ENCODE measurements at regions not wholly inside any gene's neighbourhood (a gene's known extent, or its start where the extent isn't known, plus 50 kb on each side); places are given as distances from the start of the nearest gene placed in this dataset.

- H3K27me3 ChIP-seq (ENCODE audit: control insufficient read depth, insufficient read depth, low read length), result no peaks in the 10 kb centered on the region
- no peak overlapping the region for H3K4me3 ChIP-seq (ENCODE audit: low read length)
- no peaks in the 10 kb centered on the region for H3K9me3 ChIP-seq (ENCODE audit: control insufficient read depth, low read length)
- H3K36me3 ChIP-seq (ENCODE audit: control insufficient read depth, insufficient read depth, low read length), result no peaks in the 10 kb centered on the region
- H3K4me1 ChIP-seq (ENCODE audit: control insufficient read depth, insufficient read depth, low read length), result no peaks in the 10 kb centered on the region
- H3K9ac ChIP-seq (ENCODE audit: low read length), result no peak overlapping the region
Observed at GRCh38 chr3:102571720-102572384, 137.0 kb downstream of the ZPLD1 start.

DNA sequence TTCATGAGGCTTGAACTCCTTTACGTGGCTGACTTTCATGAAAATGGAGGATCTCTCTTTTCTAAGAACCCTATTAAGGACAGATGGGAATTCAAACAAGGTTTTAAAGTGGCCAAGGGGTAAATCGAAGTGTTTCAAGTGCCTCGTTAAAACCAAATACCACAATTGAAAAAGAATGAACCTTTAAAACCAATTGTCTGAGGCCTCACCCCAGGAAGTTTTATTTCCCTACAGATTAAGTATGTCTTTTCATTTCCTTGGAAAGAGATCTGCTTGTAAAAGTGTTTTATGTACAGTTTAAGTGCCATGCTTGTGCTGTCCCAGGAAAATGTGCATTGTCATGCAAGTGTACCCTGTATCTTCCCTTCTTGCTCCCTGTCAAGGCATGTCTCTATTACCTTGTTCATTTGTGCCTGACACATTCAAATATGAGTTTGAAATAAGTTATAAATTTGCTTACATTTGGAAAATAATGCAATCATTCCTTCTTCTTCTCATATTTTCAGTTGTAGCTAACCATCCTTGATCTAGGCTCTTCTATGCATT is 138.7 kb downstream of the ZPLD1 start:
- Histone ChIP-seq H3K9ac (ENCODE audit: low read length) (no peak overlapping the region), H3K4me3 (ENCODE audit: low read length) (no peak overlapping the region), H3K4me1 (ENCODE audit: control insufficient read depth, insufficient read depth, low read length) (no peaks in the 10 kb centered on the region), H3K36me3 (ENCODE audit: control insufficient read depth, insufficient read depth, low read length) (no peaks in the 10 kb centered on the region), H3K9me3 (ENCODE audit: control insufficient read depth, low read length) (no peaks in the 10 kb centered on the region), H3K27me3 (ENCODE audit: control insufficient read depth, insufficient read depth, low read length) (no peaks in the 10 kb centered on the region)

- H3K36me3 ChIP-seq (ENCODE audit: control insufficient read depth, insufficient read depth, low read length), result no peaks in the 10 kb centered on the region
- no peaks in the 10 kb centered on the region for H3K27me3 ChIP-seq (ENCODE audit: control insufficient read depth, insufficient read depth, low read length)
Observed at GRCh38 chr3:102574355-102574754, 139.5 kb downstream of the ZPLD1 start.

DNA sequence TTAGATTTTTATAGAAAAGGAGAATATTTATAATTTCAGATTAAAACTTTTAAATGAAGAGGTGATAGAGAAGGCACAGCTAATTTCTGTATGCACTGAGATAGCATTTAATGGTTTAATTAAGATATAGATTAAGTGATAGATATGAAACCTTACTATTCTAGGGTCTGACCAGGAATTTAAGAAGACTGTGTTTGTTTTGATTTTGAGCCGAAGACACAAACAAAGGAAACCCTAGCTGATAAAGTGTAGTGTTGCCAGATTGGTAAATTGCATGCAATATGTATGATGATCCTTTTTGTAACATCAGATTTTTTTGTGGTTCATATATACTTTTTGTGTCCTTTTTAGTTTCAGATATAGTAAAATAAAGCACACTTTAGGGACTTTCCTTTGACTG is 141.8 kb downstream of the ZPLD1 start:
- peaks cover 3% of the 10 kb centered on the region for H3K4me1 ChIP-seq (ENCODE audit: control insufficient read depth, insufficient read depth, low read length)
- H3K9ac ChIP-seq (ENCODE audit: low read length), result no peak overlapping the region
- H3K4me3 ChIP-seq (ENCODE audit: low read length), result no peak overlapping the region
- no peaks in the 10 kb centered on the region for H3K36me3 ChIP-seq (ENCODE audit: control insufficient read depth, insufficient read depth, low read length)
- no peaks in the 10 kb centered on the region for H3K27me3 ChIP-seq (ENCODE audit: control insufficient read depth, insufficient read depth, low read length)
- no peaks in the 10 kb centered on the region for H3K9me3 ChIP-seq (ENCODE audit: control insufficient read depth, low read length)

More at GRCh38 chr3:102574355-102574754, 139.5 kb downstream of the ZPLD1 start:
- Histone ChIP-seq H3K9ac (ENCODE audit: low read length) (no peak overlapping the region), H3K4me3 (ENCODE audit: low read length) (no peak overlapping the region), H3K9me3 (ENCODE audit: control insufficient read depth, low read length) (no peaks in the 10 kb centered on the region), H3K4me1 (ENCODE audit: control insufficient read depth, insufficient read depth, low read length) (no peaks in the 10 kb centered on the region)

DNA sequence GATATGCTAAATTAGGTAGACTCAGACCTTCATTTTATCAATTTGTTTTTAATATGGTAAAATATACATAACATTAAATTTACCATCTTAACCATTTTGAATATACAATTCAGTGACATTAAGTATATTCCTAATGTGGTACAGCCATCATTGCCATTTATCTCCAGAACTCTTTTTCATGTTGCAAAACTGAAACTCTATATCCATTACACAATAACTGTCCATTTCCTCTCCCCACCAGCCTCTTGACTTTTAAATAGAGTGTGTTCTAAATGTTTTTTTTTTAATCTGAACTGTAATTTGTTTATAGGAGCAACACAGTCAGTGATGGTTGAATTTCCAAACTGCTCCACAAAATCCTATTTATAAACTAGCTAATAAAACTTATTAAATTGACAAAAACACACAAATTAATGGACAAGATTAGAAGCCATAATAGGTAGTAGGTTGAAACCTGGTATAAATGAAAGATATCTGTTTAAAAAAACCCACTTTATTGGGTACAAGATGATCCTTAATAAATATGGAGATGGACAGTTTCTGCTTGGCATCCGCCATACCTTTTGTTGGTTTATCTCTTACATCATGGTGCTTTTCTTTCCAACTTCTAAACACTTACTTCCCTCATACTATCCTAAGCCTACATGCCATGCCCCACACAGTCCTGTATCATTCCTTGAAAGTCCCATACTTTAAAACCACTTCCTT is 142.4 kb downstream of the ZPLD1 start:
- no peaks in the 10 kb centered on the region for H3K9me3 ChIP-seq (ENCODE audit: control insufficient read depth, low read length)
- H3K27me3 ChIP-seq (ENCODE audit: control insufficient read depth, insufficient read depth, low read length), result no peaks in the 10 kb centered on the region
- H3K4me3 ChIP-seq (ENCODE audit: low read length), result no peak overlapping the region

DNA sequence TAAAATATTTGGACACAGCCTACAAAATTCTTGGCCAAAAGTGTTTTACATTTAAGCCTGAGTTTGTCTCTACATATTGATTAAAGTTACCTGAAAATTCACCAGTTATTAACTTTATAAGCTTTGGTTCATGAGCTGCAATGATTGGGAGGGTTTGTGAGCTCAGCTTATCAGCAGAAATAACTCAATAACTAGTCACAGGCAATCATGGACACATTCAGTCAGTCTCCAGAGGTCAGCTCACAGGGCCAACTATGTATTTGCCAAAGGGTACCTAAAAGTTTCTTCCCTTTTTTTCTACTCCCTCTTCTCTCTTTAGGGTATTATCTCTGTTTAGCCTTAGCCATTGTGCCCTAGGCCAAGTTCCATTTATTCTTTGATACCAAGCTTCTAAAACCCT is 145.9 kb downstream of the ZPLD1 start:
- Histone ChIP-seq H3K27me3 (ENCODE audit: control insufficient read depth, insufficient read depth, low read length) (no peaks in the 10 kb centered on the region), H3K9me3 (ENCODE audit: control insufficient read depth, low read length) (no peaks in the 10 kb centered on the region), H3K36me3 (ENCODE audit: control insufficient read depth, insufficient read depth, low read length) (no peaks in the 10 kb centered on the region), H3K9ac (ENCODE audit: low read length) (no peak overlapping the region), H3K4me3 (ENCODE audit: low read length) (no peak overlapping the region), H3K4me1 (ENCODE audit: control insufficient read depth, insufficient read depth, low read length) (peaks cover 3% of the 10 kb centered on the region)

More for the DNA sequence above, 142.4 kb downstream of the ZPLD1 start:
- H3K4me1 ChIP-seq (ENCODE audit: control insufficient read depth, insufficient read depth, low read length), result peaks cover 3% of the 10 kb centered on the region
- H3K36me3 ChIP-seq (ENCODE audit: control insufficient read depth, insufficient read depth, low read length), result no peaks in the 10 kb centered on the region
- no peak overlapping the region for H3K9ac ChIP-seq (ENCODE audit: low read length)

DNA sequence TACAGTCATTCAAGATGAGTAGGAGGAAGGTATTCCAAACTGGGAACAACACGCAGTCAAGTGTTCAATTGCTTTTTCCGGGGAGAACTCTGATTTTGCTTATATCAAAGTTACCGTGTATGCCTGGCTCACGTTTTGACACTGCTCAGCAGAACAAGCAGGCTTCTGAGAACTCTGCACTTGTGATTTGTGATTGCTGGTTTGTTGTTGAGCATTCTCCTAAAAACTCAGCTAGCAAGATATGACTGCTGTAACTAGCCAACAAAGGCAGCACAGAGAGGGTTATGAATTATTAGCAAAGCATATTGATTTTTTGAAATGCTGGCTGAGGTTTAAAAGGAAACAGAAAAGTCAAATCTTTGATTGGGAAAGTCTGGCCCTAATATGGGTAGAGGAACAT is 151.7 kb downstream of the ZPLD1 start:
- Histone ChIP-seq H3K36me3 (ENCODE audit: control insufficient read depth, insufficient read depth, low read length) (no peaks in the 10 kb centered on the region), H3K27me3 (ENCODE audit: control insufficient read depth, insufficient read depth, low read length) (no peaks in the 10 kb centered on the region), H3K4me1 (ENCODE audit: control insufficient read depth, insufficient read depth, low read length) (no peaks in the 10 kb centered on the region)

DNA sequence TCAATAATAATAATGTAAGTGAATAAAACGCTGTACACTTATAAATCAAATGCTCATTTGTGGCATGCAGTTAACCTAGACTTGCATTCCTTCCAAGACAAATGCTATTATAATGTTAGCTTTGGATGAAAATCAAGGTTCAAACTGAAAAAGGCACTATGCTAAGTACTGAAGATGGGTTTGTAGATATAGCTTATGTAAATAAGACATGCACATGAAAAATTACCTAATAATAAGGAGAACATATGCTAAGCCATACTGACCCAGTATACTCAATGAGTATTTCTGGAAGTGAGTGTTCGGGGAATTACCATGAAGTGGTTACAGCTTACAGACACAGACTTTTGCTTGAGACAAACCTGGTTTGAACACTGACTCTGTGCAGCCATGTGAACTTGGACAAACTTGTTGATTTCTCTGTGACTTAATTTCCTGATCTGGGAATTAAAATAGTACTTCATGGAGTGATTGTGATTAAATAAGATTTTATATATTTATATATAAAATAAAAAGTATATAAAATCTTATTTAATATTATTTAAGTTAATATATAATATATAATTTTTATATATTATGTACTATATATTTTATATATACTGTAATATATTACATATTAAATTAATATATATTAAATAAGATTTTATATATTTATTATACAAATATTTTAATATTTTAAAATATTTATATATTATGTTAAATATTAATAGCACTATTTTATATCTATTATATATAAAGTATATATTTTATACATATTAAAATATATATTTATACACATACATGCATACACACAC is 159.2 kb downstream of the ZPLD1 start:
- Histone ChIP-seq H3K27me3 (ENCODE audit: control insufficient read depth, insufficient read depth, low read length) (no peaks in the 10 kb centered on the region), H3K9ac (ENCODE audit: low read length) (no peak overlapping the region), H3K9me3 (ENCODE audit: control insufficient read depth, low read length) (no peaks in the 10 kb centered on the region), H3K36me3 (ENCODE audit: control insufficient read depth, insufficient read depth, low read length) (no peaks in the 10 kb centered on the region), H3K4me1 (ENCODE audit: control insufficient read depth, insufficient read depth, low read length) (no peaks in the 10 kb centered on the region), H3K4me3 (ENCODE audit: low read length) (no peak overlapping the region)

More for the DNA sequence above, 151.7 kb downstream of the ZPLD1 start:
- H3K9me3 ChIP-seq (ENCODE audit: control insufficient read depth, low read length), result no peaks in the 10 kb centered on the region
- H3K9ac ChIP-seq (ENCODE audit: low read length), result no peak overlapping the region
- no peak overlapping the region for H3K4me3 ChIP-seq (ENCODE audit: low read length)

- Histone ChIP-seq H3K36me3 (ENCODE audit: control insufficient read depth, insufficient read depth, low read length) (no peaks in the 10 kb centered on the region), H3K4me1 (ENCODE audit: control insufficient read depth, insufficient read depth, low read length) (no peaks in the 10 kb centered on the region), H3K9me3 (ENCODE audit: control insufficient read depth, low read length) (no peaks in the 10 kb centered on the region), H3K27me3 (ENCODE audit: control insufficient read depth, insufficient read depth, low read length) (no peaks in the 10 kb centered on the region), H3K4me3 (ENCODE audit: low read length) (no peak overlapping the region), H3K9ac (ENCODE audit: low read length) (no peak overlapping the region)
Observed at GRCh38 chr3:102595057-102595456, 160.2 kb downstream of the ZPLD1 start.

DNA sequence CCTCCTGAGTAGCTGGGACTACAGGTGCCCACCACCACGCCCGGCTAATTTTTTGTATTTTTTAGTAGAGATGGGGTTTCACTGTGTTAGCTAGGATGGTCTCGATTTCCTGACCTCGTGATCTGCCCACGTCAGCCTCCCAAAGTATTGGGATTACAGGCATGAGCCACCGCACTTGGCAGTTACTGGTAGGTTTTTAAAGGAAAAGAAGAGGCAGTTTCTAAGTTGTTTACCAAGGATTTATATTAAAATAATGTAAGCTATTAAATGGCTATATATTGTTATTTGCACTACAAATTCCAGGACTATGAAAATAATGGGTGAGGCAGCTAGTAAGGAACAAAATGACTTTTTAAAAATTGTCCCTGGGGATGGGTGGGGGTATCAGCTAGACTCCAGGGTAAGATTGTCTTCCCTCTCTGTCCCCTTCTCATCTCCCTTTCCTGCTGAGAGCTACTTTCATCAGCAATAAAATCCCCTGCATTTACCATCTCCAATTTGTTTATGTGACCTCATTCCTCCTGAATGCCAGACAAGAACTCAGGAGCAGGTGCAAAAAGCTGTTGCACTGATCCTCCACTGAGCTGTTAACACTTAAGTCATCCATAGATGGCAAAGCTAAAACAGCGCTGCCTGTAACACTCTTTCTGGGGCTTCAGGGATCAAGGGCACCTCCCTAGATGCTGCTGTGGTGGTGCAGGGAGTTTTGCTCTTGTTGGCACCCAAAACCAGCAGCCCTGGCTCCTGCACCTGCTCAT is 165.2 kb downstream of the ZPLD1 start:
- H3K4me1 ChIP-seq (ENCODE audit: control insufficient read depth, insufficient read depth, low read length), result no peaks in the 10 kb centered on the region
- H3K4me3 ChIP-seq (ENCODE audit: low read length), result no peak overlapping the region
- H3K9ac ChIP-seq (ENCODE audit: low read length), result no peak overlapping the region
- no peaks in the 10 kb centered on the region for H3K36me3 ChIP-seq (ENCODE audit: control insufficient read depth, insufficient read depth, low read length)
- H3K9me3 ChIP-seq (ENCODE audit: control insufficient read depth, low read length), result no peaks in the 10 kb centered on the region
- H3K27me3 ChIP-seq (ENCODE audit: control insufficient read depth, insufficient read depth, low read length), result no peaks in the 10 kb centered on the region

DNA sequence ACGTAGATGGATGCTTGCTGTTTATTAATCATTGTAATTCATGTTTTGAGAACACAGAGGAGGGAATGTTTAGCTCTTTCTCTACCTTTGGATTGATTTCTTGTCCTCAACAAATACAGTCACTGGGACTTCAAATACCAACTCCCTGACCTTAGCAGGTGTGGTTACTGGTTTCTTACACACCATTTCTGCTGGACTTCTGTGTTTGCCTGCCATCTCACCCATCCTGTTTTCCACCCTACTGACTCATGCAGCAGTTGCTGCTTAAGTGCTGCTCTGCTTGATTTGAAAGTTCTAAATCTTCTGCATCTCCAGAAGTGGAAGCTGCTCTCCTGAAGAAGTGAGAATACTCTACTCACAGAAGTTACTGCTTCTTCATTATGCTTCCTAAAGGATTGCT is 170.3 kb downstream of the ZPLD1 start:
- H3K36me3 ChIP-seq (ENCODE audit: control insufficient read depth, insufficient read depth, low read length), result no peaks in the 10 kb centered on the region
- H3K4me3 ChIP-seq (ENCODE audit: low read length), result no peak overlapping the region
- H3K9me3 ChIP-seq (ENCODE audit: control insufficient read depth, low read length), result no peaks in the 10 kb centered on the region
- peaks cover 10% of the 10 kb centered on the region for H3K4me1 ChIP-seq (ENCODE audit: control insufficient read depth, insufficient read depth, low read length)
- H3K27me3 ChIP-seq (ENCODE audit: control insufficient read depth, insufficient read depth, low read length), result no peaks in the 10 kb centered on the region
- no peak overlapping the region for H3K9ac ChIP-seq (ENCODE audit: low read length)
